GDM1 (cell line): ENCODE measurements at regions not wholly inside any gene's neighbourhood (a gene's known extent, or its start where the extent isn't known, plus 50 kb on each side); places are given as distances from the start of the nearest gene placed in this dataset.

ENCODE experiments used
- DNase-seq: peaks from one replicate; lab custom pipeline; 2025; lab: John Stamatoyannopoulos, UW

DNA sequence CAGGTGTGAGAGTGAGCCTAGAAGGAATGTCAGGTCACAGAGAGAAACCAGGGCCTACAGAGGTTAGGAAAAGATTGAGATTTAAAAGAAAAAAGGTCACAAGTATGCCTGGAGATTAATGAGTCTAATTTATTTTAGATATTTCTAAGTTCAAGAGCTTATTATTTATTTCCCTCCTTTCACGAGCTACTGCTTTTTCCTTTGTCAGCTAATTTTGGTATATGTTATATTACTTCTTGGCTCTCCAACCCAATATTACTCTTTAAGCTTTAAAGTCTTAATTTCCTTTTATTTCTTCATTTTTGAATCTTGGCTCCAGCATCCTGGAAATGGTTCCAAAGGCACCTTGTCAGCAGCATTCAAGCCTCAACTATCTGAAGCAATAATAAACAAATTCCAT is 109.5 kb upstream of the MIS18BP1 start:
- DNase-seq: no peak

GRCh38 chr14:45361727-45362126 is 108.7 kb upstream of the MIS18BP1 start:
- no peak for DNase-seq

- no peak for DNase-seq
These were observed 106.7 kb upstream of the MIS18BP1 start for GRCh38 chr14:45359746-45360145.

DNA sequence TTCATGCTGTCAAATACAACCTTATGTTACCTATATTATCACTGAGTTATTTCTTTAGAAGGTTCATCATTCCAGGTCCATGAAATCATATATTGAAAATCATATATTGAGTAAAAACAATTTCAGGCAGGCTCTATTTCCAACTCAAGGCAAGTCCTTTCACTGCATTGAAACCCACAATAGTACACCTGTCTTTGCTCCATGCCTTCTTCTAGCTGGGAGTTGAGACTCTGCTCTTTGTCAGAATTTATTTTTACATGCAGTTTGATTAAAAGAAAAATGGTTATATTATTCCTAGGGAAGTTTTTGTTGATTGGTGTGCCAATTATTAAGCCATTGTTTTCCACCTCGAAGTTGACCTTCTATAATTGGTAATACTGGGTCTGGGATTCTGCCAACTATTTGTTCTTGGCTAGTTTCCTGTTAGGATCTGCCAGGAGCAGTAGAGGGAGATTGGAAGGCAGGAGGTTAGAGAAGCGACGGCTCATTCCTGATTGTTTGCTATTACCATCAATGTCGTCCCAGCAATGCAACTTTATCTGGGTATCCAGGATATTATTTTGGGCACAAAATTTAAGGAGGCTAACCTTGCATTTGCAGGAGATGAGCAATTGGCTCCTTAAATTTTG is 79.5 kb upstream of the MIS18BP1 start:
- no peak for DNase-seq

DNA sequence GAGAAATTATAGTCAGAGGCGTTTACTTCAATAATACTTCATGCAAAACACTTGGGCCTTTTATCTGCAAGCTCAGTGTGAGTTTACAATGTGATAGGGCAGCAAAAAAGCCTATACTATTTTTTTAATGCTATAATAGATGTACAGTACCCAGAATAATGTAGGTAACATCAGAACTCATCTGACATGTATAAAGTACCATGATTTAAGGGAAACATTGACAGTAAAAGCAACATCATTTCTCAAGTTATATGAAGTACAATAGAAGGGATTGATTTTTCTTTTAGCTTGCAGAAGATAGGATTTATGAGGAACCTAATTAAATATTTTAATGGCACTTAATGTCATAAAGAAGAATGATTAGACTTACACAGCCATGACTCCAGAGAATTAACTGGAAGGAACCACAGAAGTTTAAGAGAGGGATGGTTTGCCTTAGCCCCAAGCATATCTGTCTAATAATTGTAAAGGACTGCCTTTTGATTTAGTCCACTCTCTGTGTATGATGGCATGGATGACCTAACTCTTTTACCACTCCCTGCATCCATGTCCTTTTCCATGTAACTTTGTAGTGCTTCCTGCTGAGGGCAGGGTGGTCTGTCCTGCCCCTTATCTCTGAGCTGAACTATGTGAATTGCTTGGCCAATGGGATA is 55.9 kb upstream of the MIS18BP1 start:
- DNase-seq: no peak
